WERI-Rb-1 (cell line): ENCODE measurements at regions not wholly inside any gene's neighbourhood (a gene's known extent, or its start where the extent isn't known, plus 50 kb on each side); places are given as distances from the start of the nearest gene placed in this dataset.
A peak's percentile ranks its signal among the peaks of the same experiment; 100 is the strongest.

Experiments used
- DNase-seq: peaks from one replicate; pipeline ENCODE4 v3.0.0-alpha.2; 2020
- H3K27ac ChIP-seq: fragments of 250-450 bp; sonication (Bioruptor Pico); 2 replicates; pipeline ENCODE4 v1.5.1; 2020; ENCODE audit warnings: mild to moderate bottlenecking, moderate library complexity
- H3K27me3 ChIP-seq: fragments of 250-450 bp; sonication (Bioruptor Pico); 2 replicates; pipeline ENCODE4 v1.5.1; 2021; ENCODE audit warnings: mild to moderate bottlenecking, low read depth, moderate library complexity; ENCODE audit not compliant: insufficient read depth, severe bottlenecking
- H3K36me3 ChIP-seq: fragments of 250-450 bp; sonication (Bioruptor Pico); 2 replicates; pipeline ENCODE4 v1.5.1; 2020; ENCODE audit warnings: mild to moderate bottlenecking, moderate library complexity
- H3K4me3 ChIP-seq: 2 replicates; pipeline ENCODE4 v1.5.1; 2011; ENCODE audit warnings: low read depth, mild to moderate bottlenecking, control low read depth, low read length
- H3K9me3 ChIP-seq: fragments of 250-450 bp; sonication (Bioruptor Pico); 2 replicates; pipeline ENCODE4 v1.5.1; 2021; ENCODE audit warnings: mild to moderate bottlenecking, moderate library complexity; ENCODE audit not compliant: severe bottlenecking
- CTCF ChIP-seq: IDR thresholded peaks from 2 replicates; pipeline ENCODE4 v1.5.1; 2011; ENCODE audit warnings: low read depth, mild to moderate bottlenecking, control low read depth, inconsistent platforms, low read length

GRCh38 chrX:43557792-43558191 lies 98.3 kb upstream of the MAOA start:
- TF ChIP-seq CTCF: peak; percentile 55
- Histone ChIP-seq H3K36me3 (no peaks in the 10 kb centered on the region), H3K27ac (peak overlapping the region; percentile 25), H3K27me3 (peaks cover 4% of the 10 kb centered on the region), H3K4me3 (peak overlapping the region; percentile 11), H3K9me3 (no peaks in the 10 kb centered on the region)
- peak; percentile 65 for DNase-seq

- TF ChIP-seq CTCF: peak; percentile 64
- Histone ChIP-seq H3K9me3 (no peaks in the 10 kb centered on the region), H3K36me3 (no peaks in the 10 kb centered on the region), H3K27me3 (peaks cover 4% of the 10 kb centered on the region), H3K27ac (no peak overlapping the region), H3K4me3 (no peak overlapping the region)
- DNase-seq: peak; percentile 59
These were observed 96.5 kb upstream of the MAOA start for GRCh38 chrX:43559644-43560043.

- DNase-seq: peak; percentile 8
- Histone ChIP-seq H3K9me3 (no peaks in the 10 kb centered on the region), H3K27ac (peak overlapping the region; percentile 32; the same call in 1 of the 2 replicates), H3K4me3 (no peak overlapping the region), H3K36me3 (no peaks in the 10 kb centered on the region), H3K27me3 (peaks cover 4% of the 10 kb centered on the region)
- TF ChIP-seq CTCF: no peak
These were observed 95.7 kb upstream of the MAOA start for GRCh38 chrX:43560247-43560946.

GRCh38 chrX:43562372-43562771 lies 93.7 kb upstream of the MAOA start:
- no peak for DNase-seq
- Histone ChIP-seq H3K27ac (no peak overlapping the region), H3K9me3 (no peaks in the 10 kb centered on the region), H3K4me3 (no peak overlapping the region), H3K36me3 (no peaks in the 10 kb centered on the region), H3K27me3 (peaks cover 4% of the 10 kb centered on the region)
- TF ChIP-seq CTCF: no peak

GRCh38 chrX:43564953-43565352 lies 91.1 kb upstream of the MAOA start:
- no peak for TF ChIP-seq CTCF
- no peak overlapping the region for H3K4me3 ChIP-seq
- no peaks in the 10 kb centered on the region for H3K9me3 ChIP-seq
- no peaks in the 10 kb centered on the region for H3K36me3 ChIP-seq
- DNase-seq: no peak
- H3K27me3 ChIP-seq: peaks cover 4% of the 10 kb centered on the region
- H3K27ac ChIP-seq: no peak overlapping the region

- no peak for TF ChIP-seq CTCF
- Histone ChIP-seq H3K9me3 (no peaks in the 10 kb centered on the region), H3K4me3 (no peak overlapping the region), H3K27me3 (peaks cover 3% of the 10 kb centered on the region), H3K36me3 (no peaks in the 10 kb centered on the region), H3K27ac (no peak overlapping the region)
- no peak for DNase-seq
These were observed 89.9 kb upstream of the MAOA start for GRCh38 chrX:43566170-43566569.
